Prostate gland (tissue), 2 donors: ENCODE measurements at regions not wholly inside any gene's neighbourhood (a gene's known extent, or its start where the extent isn't known, plus 50 kb on each side); places are given as distances from the start of the nearest gene placed in this dataset.
A peak's percentile ranks its signal among the peaks of the same experiment; 100 is the strongest.

Source experiments
- DNase-seq: peaks from one replicate; pipeline ENCODE4 v3.0.0-alpha.2; 2019; ENCODE audit warnings: low spot score
- H3K27ac ChIP-seq, 2 donors: fragments of 200-600 bp; sonication (generic); 2 replicates each; pipeline ENCODE4 v1.5.1; 2017 to 2019
- H3K27me3 ChIP-seq: fragments of 200-600 bp; sonication (generic); replicated peaks from 2 replicates; pipeline ENCODE4 v1.5.1; 2019; ENCODE audit not compliant: insufficient read depth
- H3K36me3 ChIP-seq, 2 donors: fragments of 200-600 bp; sonication (generic); 1 replicate in 1 of 2; 2 replicates in 1 of 2; pipeline versions ENCODE4 v1.5.1 to v1.8.1; 2017 to 2019
- H3K4me1 ChIP-seq: fragments of 200-600 bp; sonication (generic); replicated peaks from 2 replicates; pipeline ENCODE4 v1.5.1; 2019
- H3K4me3 ChIP-seq, 2 donors: fragments of 200-600 bp; sonication (generic); 2 replicates each; pipeline ENCODE4 v1.5.1; 2017 to 2019
- H3K9me3 ChIP-seq: fragments of 200-600 bp; sonication (generic); 2 replicates; pipeline ENCODE4 v1.5.1; 2017
- CTCF ChIP-seq, 4 experiments: fragments of 200-600 bp in 2 of 4; fragments of 450-650 bp in 2 of 4; sonication (generic) in 2 of 4; IDR thresholded peaks; 1 replicate in 3 of 4; 2 replicates in 1 of 4; pipeline ENCODE4 v1.5.1; 2016 to 2019; ENCODE audit warnings: antibody characterized with exemption in 4 of 4, mild to moderate bottlenecking in 2 of 4, moderate library complexity in 2 of 4
- POLR2A ChIP-seq: fragments of 450-650 bp; IDR thresholded peaks from one replicate; pipeline ENCODE4 v1.6.1; 2016; ENCODE audit warnings: antibody characterized with exemption, mild to moderate bottlenecking
- POLR2AphosphoS5 ChIP-seq: sonication (generic); formaldehyde crosslinking; IDR thresholded peaks from one replicate; pipeline ENCODE4 v1.6.1; 2017; ENCODE audit warnings: antibody characterized with exemption
- WGBS: methylation state at CpG from one replicate; pipeline ENCODE4 v1.1.5; 2018; 5-methylcytosine and 5-hydroxymethylcytosine counted together
- intact Hi-C: fragments of 100-400 bp; cut with DNase I; formaldehyde crosslinking; loops from one replicate; pipeline ENCODE4 v1.14.2; 2022

GRCh38 chr2:136658201-136658600 lies 107.1 kb upstream of the THSD7B start:
- DNase-seq: no peak
- TF ChIP-seq POLR2A (no peak), CTCF (IDR thresholded peaks at IDR 0.05) (no peak), POLR2AphosphoS5 (no peak)
- WGBS: 93% methylated on average over 1 of the region's 1 CpG

DNA sequence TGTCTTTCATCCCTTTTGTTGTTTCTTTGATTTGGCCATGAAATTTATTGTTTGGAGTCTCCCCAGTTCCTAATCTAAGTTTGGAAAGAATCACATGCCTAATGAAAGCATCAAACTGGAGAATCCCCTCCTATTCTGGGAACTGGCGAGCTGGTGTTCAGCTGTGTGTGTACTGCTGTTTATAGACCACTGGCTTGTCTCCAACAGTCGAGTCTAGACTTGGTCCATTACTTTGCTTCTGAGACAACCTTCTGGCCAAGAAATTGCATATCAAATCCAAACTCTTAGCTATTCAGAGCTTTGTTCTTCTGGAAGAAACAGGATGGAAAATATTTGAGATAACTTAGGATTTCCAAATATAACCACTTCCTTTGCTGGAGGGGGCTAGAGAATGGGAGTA lies 111.5 kb upstream of the THSD7B start:
- Histone ChIP-seq H3K27ac (peak overlapping the region; percentile 30 to 44), H3K9me3 (no peaks in the 10 kb centered on the region), H3K4me1 (no peaks in the 10 kb centered on the region), H3K36me3 (no peaks in the 10 kb centered on the region), H3K4me3 (no peak overlapping the region), H3K27me3 (no peaks in the 10 kb centered on the region)
- WGBS: 9% methylated on average over 2 of the region's 2 CpGs
- DNase-seq: peak; percentile 94
- TF ChIP-seq CTCF (IDR thresholded peaks at IDR 0.05) (peak in 1 of 4 experiments; percentile 7), POLR2A (no peak), POLR2AphosphoS5 (peak; percentile 89)
- intact Hi-C loops: no loop called here

More at GRCh38 chr2:136658201-136658600, 107.1 kb upstream of the THSD7B start:
- H3K9me3 ChIP-seq: no peaks in the 10 kb centered on the region
- no peaks in the 10 kb centered on the region for H3K27me3 ChIP-seq
- H3K27ac ChIP-seq: no peak overlapping the region
- no peaks in the 10 kb centered on the region for H3K4me1 ChIP-seq
- H3K36me3 ChIP-seq: no peaks in the 10 kb centered on the region
- intact Hi-C loops: no loop called here
- H3K4me3 ChIP-seq: no peak overlapping the region

DNA sequence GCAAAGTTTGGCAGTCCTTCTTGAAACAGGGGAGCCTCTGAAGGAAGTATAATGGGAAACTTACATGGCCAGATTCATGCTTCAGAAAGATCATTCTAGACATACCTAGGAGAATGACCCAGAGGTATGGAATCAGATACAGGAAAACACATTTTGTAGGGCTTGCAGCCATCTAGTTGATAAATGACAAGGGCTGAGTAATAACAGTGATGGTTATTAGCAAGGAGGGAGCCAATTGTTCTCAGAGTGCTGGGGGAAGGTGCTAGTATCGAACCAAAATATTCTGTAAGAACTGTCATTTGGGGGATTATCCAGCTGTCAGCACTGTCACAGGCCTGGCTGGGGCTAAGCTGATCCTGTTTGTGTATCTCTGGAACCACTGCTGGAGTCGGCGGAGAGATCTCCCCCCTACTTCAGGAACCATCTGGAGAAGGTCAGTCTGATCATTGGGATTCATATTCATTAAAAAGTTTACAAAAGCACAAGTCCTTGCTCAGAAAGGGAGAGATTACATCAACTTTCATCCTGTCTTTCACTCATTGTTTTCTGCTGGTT lies 113.8 kb upstream of the THSD7B start:
- DNase-seq: no peak
- Histone ChIP-seq H3K4me1 (no peaks in the 10 kb centered on the region), H3K27ac (no peak overlapping the region), H3K36me3 (no peaks in the 10 kb centered on the region), H3K4me3 (no peak overlapping the region), H3K27me3 (no peaks in the 10 kb centered on the region), H3K9me3 (no peaks in the 10 kb centered on the region)
- TF ChIP-seq POLR2A (no peak), POLR2AphosphoS5 (no peak), CTCF (IDR thresholded peaks at IDR 0.05) (no peak)
- WGBS: 54% methylated on average over 3 of the region's 3 CpGs
- intact Hi-C loops: no loop called here

DNA sequence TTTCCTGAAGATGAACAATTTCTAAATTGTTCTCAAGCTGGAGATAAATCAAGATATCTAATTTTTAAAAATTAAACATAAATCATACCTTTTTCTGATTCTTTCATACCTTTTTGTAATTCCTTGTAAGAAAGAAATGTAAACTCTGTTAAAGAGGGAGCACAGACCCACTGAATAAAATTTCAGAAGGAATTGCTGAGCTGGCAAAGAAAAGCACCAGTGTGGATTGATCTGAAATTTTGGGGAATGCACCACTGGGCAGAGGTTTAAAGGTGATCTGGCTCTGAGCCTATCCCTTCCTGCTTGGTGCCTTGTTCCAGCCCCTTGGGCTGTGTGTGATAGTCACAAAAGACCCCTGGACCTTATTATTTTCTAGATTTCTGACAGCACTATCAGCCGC lies 118.3 kb upstream of the THSD7B start:
- Histone ChIP-seq H3K27me3 (no peaks in the 10 kb centered on the region), H3K4me1 (no peaks in the 10 kb centered on the region), H3K9me3 (no peaks in the 10 kb centered on the region), H3K4me3 (no peak overlapping the region), H3K36me3 (no peaks in the 10 kb centered on the region), H3K27ac (no peak overlapping the region)
- intact Hi-C loops: no loop called here
- DNase-seq: no peak
- no peak for TF ChIP-seq POLR2AphosphoS5
- no peak for TF ChIP-seq CTCF (IDR thresholded peaks at IDR 0.05)
- TF ChIP-seq POLR2A: no peak
- 96% methylated on average over 1 of the region's 1 CpG for WGBS

GRCh38 chr2:136645236-136645828 lies 120.0 kb upstream of the THSD7B start:
- intact Hi-C loops: no loop called here
- Histone ChIP-seq H3K36me3 (no peaks in the 10 kb centered on the region), H3K27ac (no peak overlapping the region), H3K4me3 (no peak overlapping the region), H3K9me3 (no peaks in the 10 kb centered on the region), H3K27me3 (no peaks in the 10 kb centered on the region), H3K4me1 (no peaks in the 10 kb centered on the region)
- TF ChIP-seq CTCF (IDR thresholded peaks at IDR 0.05): no peak
- no peak for TF ChIP-seq POLR2AphosphoS5
- TF ChIP-seq POLR2A: no peak
- no peak for DNase-seq
- 27% methylated on average over 3 of the region's 3 CpGs for WGBS
